Breast epithelium (tissue), 4 donors: ENCODE measurements at regions not wholly inside any gene's neighbourhood (a gene's known extent, or its start where the extent isn't known, plus 50 kb on each side); places are given as distances from the start of the nearest gene placed in this dataset.

Source experiments
- DNase-seq, 2 donors: peaks; one replicate each; pipeline ENCODE4 v3.0.0-alpha.2; 2019; ENCODE audit warnings: low spot score in 2 of 2
- H3K27ac ChIP-seq, 2 donors: fragments of 200-600 bp; sonication (generic) in 1 of 2; one replicate each; pipeline ENCODE4 v1.5.1; 2016 to 2019; ENCODE audit warnings: mild to moderate bottlenecking in 1 of 2
- H3K27me3 ChIP-seq, 2 donors: fragments of 200-600 bp; sonication (generic) in 1 of 2; one replicate each; pipeline versions ENCODE4 v1.5.1 to v1.6.0; 2017 to 2019; ENCODE audit warnings: control low read depth in 1 of 2, mild to moderate bottlenecking in 1 of 2
- H3K36me3 ChIP-seq: fragments of 200-600 bp; one replicate; pipeline ENCODE4 v1.5.1; 2019
- H3K4me1 ChIP-seq, 2 donors: fragments of 200-600 bp; sonication (generic); one replicate each; pipeline ENCODE4 v1.5.1; 2016 to 2019; ENCODE audit warnings: control low read depth in 1 of 2
- H3K4me3 ChIP-seq, 3 donors: fragments of 200-600 bp; sonication (generic); 1 replicate in 2 of 3; 2 replicates in 1 of 3; pipeline ENCODE4 v1.5.1; 2016 to 2019; ENCODE audit warnings: mild to moderate bottlenecking in 3 of 3, moderate library complexity in 2 of 3
- H3K9me3 ChIP-seq, 2 donors: fragments of 200-600 bp; sonication (generic) in 1 of 2; one replicate each; pipeline ENCODE4 v1.5.1; 2016 to 2019; ENCODE audit warnings: control low read depth in 1 of 2
- CTCF ChIP-seq, 3 donors: fragments of 450-650 bp; IDR thresholded peaks; one replicate each; pipeline ENCODE4 v1.5.1; 2016 to 2017; ENCODE audit warnings: antibody characterized with exemption in 3 of 3, mild to moderate bottlenecking in 3 of 3, moderate library complexity in 3 of 3
- POLR2A ChIP-seq: fragments of 450-650 bp; IDR thresholded peaks from one replicate; pipeline ENCODE4 v1.6.1; 2016; ENCODE audit warnings: antibody characterized with exemption, mild to moderate bottlenecking, moderate library complexity
- POLR2AphosphoS5 ChIP-seq, 3 donors: sonication (generic); formaldehyde crosslinking; IDR thresholded peaks; one replicate each; pipeline ENCODE4 v1.6.1; 2017; ENCODE audit warnings: antibody characterized with exemption in 3 of 3
- intact Hi-C: fragments of 100-400 bp; cut with DNase I; formaldehyde crosslinking; loops from one replicate; pipeline ENCODE4 v1.15.1; 2023; ENCODE audit warnings: low total_unique reads

- no peaks in the 10 kb centered on the region for H3K9me3 ChIP-seq
- no peak overlapping the region for H3K4me3 ChIP-seq
- H3K27ac ChIP-seq = no peak overlapping the region
- no peaks in the 10 kb centered on the region for H3K36me3 ChIP-seq
- H3K27me3 ChIP-seq = peaks cover 0 to 5% of the 10 kb centered on the region in 2 donors
- intact Hi-C loops = no loop called here
- DNase-seq = no peak
- H3K4me1 ChIP-seq = no peaks in the 10 kb centered on the region
- TF ChIP-seq POLR2AphosphoS5 (IDR thresholded peaks at IDR 0.05) = no peak
- no peak for TF ChIP-seq CTCF (IDR thresholded peaks at IDR 0.05)
- TF ChIP-seq POLR2A = no peak
Measured at GRCh38 chr2:122164964-122165363, 409.5 kb downstream of the TSN start.

- Histone ChIP-seq H3K27ac (no peak overlapping the region), H3K4me1 (no peaks in the 10 kb centered on the region), H3K4me3 (no peak overlapping the region), H3K36me3 (no peaks in the 10 kb centered on the region), H3K9me3 (no peaks in the 10 kb centered on the region), H3K27me3 (peaks cover 0 to 5% of the 10 kb centered on the region in 2 donors)
- intact Hi-C loops = no loop called here
- DNase-seq = no peak
- TF ChIP-seq POLR2AphosphoS5 (IDR thresholded peaks at IDR 0.05) (no peak), POLR2A (no peak), CTCF (IDR thresholded peaks at IDR 0.05) (no peak)
Measured at GRCh38 chr2:122166820-122167219, 411.4 kb downstream of the TSN start.

- Histone ChIP-seq H3K4me3 (no peak overlapping the region), H3K27me3 (peaks cover 0 to 5% of the 10 kb centered on the region in 2 donors), H3K4me1 (no peaks in the 10 kb centered on the region), H3K36me3 (no peaks in the 10 kb centered on the region), H3K27ac (no peak overlapping the region), H3K9me3 (no peaks in the 10 kb centered on the region)
- no peak for DNase-seq
- intact Hi-C loops = no loop called here
- no peak for TF ChIP-seq POLR2A
- TF ChIP-seq CTCF (IDR thresholded peaks at IDR 0.05) = no peak
- no peak for TF ChIP-seq POLR2AphosphoS5 (IDR thresholded peaks at IDR 0.05)
Measured at GRCh38 chr2:122167515-122167914, 412.1 kb downstream of the TSN start.

- intact Hi-C loops = no loop called here
- DNase-seq = no peak
- no peaks in the 10 kb centered on the region for H3K9me3 ChIP-seq
- no peak overlapping the region for H3K4me3 ChIP-seq
- H3K27me3 ChIP-seq = peaks cover 0 to 5% of the 10 kb centered on the region in 2 donors
- no peaks in the 10 kb centered on the region for H3K4me1 ChIP-seq
- H3K27ac ChIP-seq = no peak overlapping the region
- no peaks in the 10 kb centered on the region for H3K36me3 ChIP-seq
- TF ChIP-seq CTCF (IDR thresholded peaks at IDR 0.05) (no peak), POLR2AphosphoS5 (IDR thresholded peaks at IDR 0.05) (no peak), POLR2A (no peak)
Measured at GRCh38 chr2:122168799-122169198, 413.3 kb downstream of the TSN start.

- Histone ChIP-seq H3K27me3 (peaks cover 0 to 5% of the 10 kb centered on the region in 2 donors), H3K36me3 (no peaks in the 10 kb centered on the region), H3K9me3 (no peaks in the 10 kb centered on the region), H3K4me1 (no peaks in the 10 kb centered on the region), H3K27ac (no peak overlapping the region), H3K4me3 (no peak overlapping the region)
- DNase-seq = no peak
- no peak for TF ChIP-seq POLR2A
- no peak for TF ChIP-seq CTCF (IDR thresholded peaks at IDR 0.05)
- no peak for TF ChIP-seq POLR2AphosphoS5 (IDR thresholded peaks at IDR 0.05)
- intact Hi-C loops = no loop called here
Measured at GRCh38 chr2:122172812-122173211, 417.4 kb downstream of the TSN start.
